HUES48 (cell line): ENCODE measurements at regions not wholly inside any gene's neighbourhood (a gene's known extent, or its start where the extent isn't known, plus 50 kb on each side); places are given as distances from the start of the nearest gene placed in this dataset.

ENCODE experiments used
- H3K27ac ChIP-seq: one replicate; pipeline ENCODE4 v1.7.0; 2013; ENCODE audit warnings: low read depth, low read length, inconsistent platforms
- H3K27me3 ChIP-seq: 2 replicates; pipeline ENCODE4 v1.6.1; 2013; ENCODE audit warnings: mild to moderate bottlenecking, low read length; ENCODE audit not compliant: control insufficient read depth, insufficient read depth
- H3K36me3 ChIP-seq: 2 replicates; pipeline ENCODE4 v1.6.1; 2013; ENCODE audit warnings: low read length; ENCODE audit not compliant: control insufficient read depth, insufficient read depth
- H3K4me1 ChIP-seq: 2 replicates; pipeline ENCODE4 v1.6.1; 2013; ENCODE audit warnings: mild to moderate bottlenecking, low read length; ENCODE audit not compliant: control insufficient read depth, insufficient read depth
- H3K4me3 ChIP-seq: 2 replicates; pipeline ENCODE4 v1.5.1; 2013; ENCODE audit warnings: mild to moderate bottlenecking, low read depth, low read length
- H3K9ac ChIP-seq: 2 replicates; pipeline ENCODE4 v1.6.1; 2013; ENCODE audit warnings: mild to moderate bottlenecking, low read depth, low read length, moderate library complexity
- H3K9me3 ChIP-seq: 2 replicates; pipeline ENCODE4 v1.6.1; 2013; ENCODE audit warnings: low read length; ENCODE audit not compliant: control insufficient read depth, insufficient read depth

GRCh38 chr7:46245586-46246111 lies 324.6 kb upstream of the IGFBP3 start:
- no peak overlapping the region for H3K9ac ChIP-seq
- H3K36me3 ChIP-seq = no peaks in the 10 kb centered on the region
- no peak overlapping the region for H3K27ac ChIP-seq
- no peaks in the 10 kb centered on the region for H3K4me1 ChIP-seq
- H3K27me3 ChIP-seq = no peaks in the 10 kb centered on the region
- no peak overlapping the region for H3K4me3 ChIP-seq
- no peaks in the 10 kb centered on the region for H3K9me3 ChIP-seq

DNA sequence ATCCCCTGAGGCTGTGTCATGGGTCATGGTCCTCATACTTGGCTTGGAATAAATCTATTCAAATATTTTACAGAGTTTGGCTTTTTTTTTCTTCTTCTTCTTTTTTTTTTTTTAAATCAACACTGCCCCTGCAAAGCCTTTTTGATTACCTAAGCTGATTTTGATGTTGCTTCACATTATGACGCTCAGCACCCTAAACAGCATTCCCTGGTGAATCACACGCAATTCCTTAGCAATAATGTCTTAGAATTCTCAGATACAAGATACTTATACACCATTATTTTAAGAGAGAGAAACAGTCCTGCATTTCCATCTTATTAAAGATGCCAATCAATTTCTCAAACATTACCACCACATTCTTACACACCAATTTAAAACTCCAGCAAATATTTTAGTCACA lies 323.7 kb upstream of the IGFBP3 start:
- no peaks in the 10 kb centered on the region for H3K9me3 ChIP-seq
- H3K9ac ChIP-seq = no peak overlapping the region
- no peak overlapping the region for H3K4me3 ChIP-seq
- H3K4me1 ChIP-seq = no peaks in the 10 kb centered on the region
- H3K27ac ChIP-seq = no peak overlapping the region
- no peaks in the 10 kb centered on the region for H3K36me3 ChIP-seq
- no peaks in the 10 kb centered on the region for H3K27me3 ChIP-seq

DNA sequence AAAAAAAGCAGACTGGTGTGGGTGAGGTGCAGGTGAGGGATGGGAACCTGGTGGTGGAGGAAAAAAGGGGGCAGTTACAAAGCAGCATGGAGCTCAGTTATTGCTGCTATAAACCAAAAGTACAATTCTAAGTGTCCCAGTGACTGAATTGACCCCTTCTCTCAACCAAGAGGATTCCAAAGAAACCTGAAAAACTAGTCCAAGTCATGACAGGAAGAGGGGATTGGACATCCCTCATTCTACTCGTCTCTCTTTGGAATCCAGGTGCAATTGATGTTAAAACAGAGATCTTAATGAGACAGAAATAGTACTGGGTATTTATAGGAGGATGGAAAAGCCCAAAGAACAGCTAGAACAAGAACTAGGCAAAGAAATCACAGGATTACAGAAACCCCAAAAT lies 322.3 kb upstream of the IGFBP3 start:
- Histone ChIP-seq H3K36me3 (no peaks in the 10 kb centered on the region), H3K27ac (no peak overlapping the region), H3K9ac (no peak overlapping the region), H3K4me3 (no peak overlapping the region), H3K9me3 (no peaks in the 10 kb centered on the region), H3K27me3 (no peaks in the 10 kb centered on the region), H3K4me1 (no peaks in the 10 kb centered on the region)

DNA sequence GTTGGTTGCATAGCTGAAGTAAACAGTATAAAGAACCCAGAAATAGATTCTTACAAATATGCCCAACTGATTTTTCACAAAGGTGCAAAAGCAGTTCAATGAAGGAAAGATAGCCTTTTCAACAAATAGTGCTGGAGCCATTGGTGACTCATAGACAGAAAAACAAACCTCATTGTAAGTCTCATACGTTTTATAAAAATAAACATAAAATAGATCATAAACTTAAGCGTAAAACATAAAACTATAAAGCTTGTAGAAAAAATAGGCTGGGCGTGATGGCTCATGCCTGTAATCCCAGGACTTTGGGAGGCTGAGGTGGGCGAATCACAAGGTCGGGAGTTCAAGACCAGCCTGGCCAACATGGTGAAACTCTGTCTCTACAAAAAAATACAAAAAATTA lies 318.8 kb upstream of the IGFBP3 start:
- no peak overlapping the region for H3K9ac ChIP-seq
- no peaks in the 10 kb centered on the region for H3K9me3 ChIP-seq
- H3K27me3 ChIP-seq = no peaks in the 10 kb centered on the region
- H3K27ac ChIP-seq = no peak overlapping the region
- no peaks in the 10 kb centered on the region for H3K36me3 ChIP-seq
- H3K4me1 ChIP-seq = no peaks in the 10 kb centered on the region
- H3K4me3 ChIP-seq = no peak overlapping the region

DNA sequence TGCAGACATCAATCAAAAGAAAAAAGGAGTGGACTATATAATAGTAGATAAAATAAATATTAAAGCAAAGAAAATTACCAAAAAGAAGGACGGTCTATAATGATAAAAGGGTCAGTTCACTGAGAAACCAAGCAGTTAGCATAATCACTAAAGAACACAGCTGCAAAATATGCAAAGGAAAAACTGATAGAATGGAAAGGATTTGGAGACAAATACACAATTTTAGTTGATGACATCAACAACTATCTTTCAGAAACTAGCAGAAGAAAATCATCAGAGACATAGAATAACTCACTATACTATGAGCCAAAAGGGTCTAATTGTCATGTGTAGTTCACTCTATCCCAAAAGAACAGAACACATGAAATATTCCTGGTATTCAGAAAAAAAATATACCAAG lies 316.4 kb upstream of the IGFBP3 start:
- Histone ChIP-seq H3K9ac (no peak overlapping the region), H3K36me3 (no peaks in the 10 kb centered on the region), H3K9me3 (no peaks in the 10 kb centered on the region), H3K4me1 (no peaks in the 10 kb centered on the region), H3K4me3 (no peak overlapping the region), H3K27ac (no peak overlapping the region), H3K27me3 (no peaks in the 10 kb centered on the region)

- Histone ChIP-seq H3K9me3 (no peaks in the 10 kb centered on the region), H3K27me3 (no peaks in the 10 kb centered on the region), H3K4me1 (no peaks in the 10 kb centered on the region), H3K4me3 (no peak overlapping the region), H3K36me3 (no peaks in the 10 kb centered on the region), H3K9ac (no peak overlapping the region), H3K27ac (no peak overlapping the region)
Observed at GRCh38 chr7:46233585-46234329, 312.7 kb upstream of the IGFBP3 start.

- no peaks in the 10 kb centered on the region for H3K36me3 ChIP-seq
- no peak overlapping the region for H3K9ac ChIP-seq
- H3K27me3 ChIP-seq = no peaks in the 10 kb centered on the region
- no peaks in the 10 kb centered on the region for H3K9me3 ChIP-seq
- no peaks in the 10 kb centered on the region for H3K4me1 ChIP-seq
- H3K4me3 ChIP-seq = no peak overlapping the region
- H3K27ac ChIP-seq = no peak overlapping the region
Observed at GRCh38 chr7:46230990-46231305, 309.9 kb upstream of the IGFBP3 start.

DNA sequence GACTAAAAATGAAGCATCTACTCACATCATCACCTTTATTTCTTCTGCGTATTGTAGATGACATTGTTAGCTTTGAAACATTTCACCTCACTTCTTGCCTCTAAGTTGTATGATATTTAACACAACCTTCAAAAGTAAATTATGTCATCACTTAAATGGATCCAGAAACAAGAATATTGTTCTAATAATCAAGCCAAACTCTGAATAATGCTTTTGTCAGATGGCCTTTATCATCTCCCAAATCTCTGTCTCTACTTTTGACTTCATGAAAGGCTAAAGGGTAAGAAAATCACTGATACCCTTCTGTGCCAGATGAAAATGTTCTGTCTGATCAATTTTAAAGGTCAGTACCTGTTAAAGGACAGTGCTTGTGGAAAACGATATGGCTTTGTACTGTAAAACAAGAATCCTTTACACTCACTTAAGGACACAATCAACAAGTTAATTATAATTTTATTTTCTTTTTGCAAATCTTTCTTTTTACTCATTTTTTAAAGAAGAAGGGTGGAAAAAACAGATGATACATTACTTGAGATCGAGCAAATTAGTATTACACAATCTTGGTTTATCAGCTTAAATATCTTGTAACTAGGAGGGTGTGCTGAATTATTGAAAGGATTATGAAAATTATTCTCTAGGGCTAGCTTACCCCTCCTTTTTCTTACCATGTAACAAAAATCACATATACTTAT lies 309.4 kb upstream of the IGFBP3 start:
- no peak overlapping the region for H3K9ac ChIP-seq
- no peaks in the 10 kb centered on the region for H3K27me3 ChIP-seq
- no peak overlapping the region for H3K27ac ChIP-seq
- H3K4me1 ChIP-seq = no peaks in the 10 kb centered on the region
- no peaks in the 10 kb centered on the region for H3K9me3 ChIP-seq
- H3K4me3 ChIP-seq = no peak overlapping the region
- no peaks in the 10 kb centered on the region for H3K36me3 ChIP-seq

DNA sequence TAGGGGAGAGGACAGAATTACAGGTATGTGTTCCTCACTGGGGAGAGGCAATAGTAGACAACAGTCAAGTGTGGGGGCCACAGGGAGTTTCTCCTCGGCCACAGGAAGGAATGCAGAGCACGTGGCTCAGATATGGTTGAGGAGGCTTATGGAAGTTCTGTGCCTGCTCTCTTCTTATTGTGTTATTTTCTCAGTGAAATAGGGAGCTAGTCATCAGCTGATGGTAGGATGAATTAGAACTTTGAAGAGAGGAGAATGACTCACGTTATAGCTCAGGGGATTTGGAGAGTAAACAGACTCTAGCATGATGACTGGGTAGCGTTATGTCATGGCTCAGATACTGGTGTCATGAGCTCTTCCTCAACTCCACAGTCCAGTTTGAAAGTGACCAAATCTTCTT lies 308.3 kb upstream of the IGFBP3 start:
- Histone ChIP-seq H3K27me3 (no peaks in the 10 kb centered on the region), H3K36me3 (no peaks in the 10 kb centered on the region), H3K9ac (no peak overlapping the region), H3K9me3 (no peaks in the 10 kb centered on the region), H3K4me3 (no peak overlapping the region), H3K4me1 (no peaks in the 10 kb centered on the region), H3K27ac (no peak overlapping the region)

- H3K27me3 ChIP-seq = no peaks in the 10 kb centered on the region
- no peaks in the 10 kb centered on the region for H3K9me3 ChIP-seq
- H3K4me1 ChIP-seq = no peaks in the 10 kb centered on the region
- H3K27ac ChIP-seq = no peak overlapping the region
- H3K4me3 ChIP-seq = no peak overlapping the region
- no peaks in the 10 kb centered on the region for H3K36me3 ChIP-seq
- no peak overlapping the region for H3K9ac ChIP-seq
Observed at GRCh38 chr7:46226860-46227259, 305.8 kb upstream of the IGFBP3 start.

DNA sequence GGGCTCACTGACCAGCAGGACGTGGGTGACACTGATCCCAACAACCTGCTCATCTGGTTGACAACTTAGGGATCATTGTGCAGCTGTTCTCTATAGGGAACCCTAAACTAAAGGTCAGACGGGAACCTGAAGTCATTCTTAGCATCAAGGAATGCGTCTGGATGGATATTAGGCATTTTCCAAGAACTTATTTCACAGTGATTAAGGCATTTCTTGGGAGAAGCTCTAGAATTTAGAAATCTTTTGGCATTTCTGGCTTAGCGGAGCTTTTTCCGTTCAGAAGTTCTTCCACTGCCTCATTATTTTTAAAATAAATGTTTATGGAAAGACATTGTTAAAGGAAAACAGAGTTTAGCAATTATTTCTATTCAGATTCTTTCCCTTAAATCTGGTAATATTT lies 303.3 kb upstream of the IGFBP3 start:
- no peaks in the 10 kb centered on the region for H3K9me3 ChIP-seq
- no peak overlapping the region for H3K9ac ChIP-seq
- H3K4me1 ChIP-seq = no peaks in the 10 kb centered on the region
- H3K27me3 ChIP-seq = no peaks in the 10 kb centered on the region
- H3K36me3 ChIP-seq = no peaks in the 10 kb centered on the region
- H3K27ac ChIP-seq = no peak overlapping the region
- H3K4me3 ChIP-seq = no peak overlapping the region
